ENCODE measurements at regions not wholly inside any gene's neighbourhood (a gene's known extent, or its start where the extent isn't known, plus 50 kb on each side); places are given as distances from the start of the nearest gene placed in this dataset.

DNA sequence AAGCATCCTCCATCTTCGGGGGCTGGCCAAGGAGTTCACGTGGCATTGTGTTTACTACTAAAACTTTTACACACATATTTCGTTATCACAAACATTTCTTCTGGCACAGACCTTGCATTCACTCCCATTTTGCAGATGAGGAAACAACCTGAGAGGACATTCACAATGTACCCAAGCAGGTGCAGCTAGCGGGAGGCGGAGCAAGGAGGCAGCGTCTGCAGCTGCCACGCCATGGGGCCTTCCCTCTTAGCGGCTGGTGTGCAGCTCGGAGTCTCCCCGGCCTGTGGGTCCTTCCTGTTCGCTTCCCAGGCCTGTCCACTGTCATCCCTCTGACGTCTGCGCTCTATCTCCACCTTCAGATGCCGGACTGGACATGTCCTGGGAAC is 807.8 kb downstream of the TBC1D22A start:
- TF ChIP-seq, protein P1, sequence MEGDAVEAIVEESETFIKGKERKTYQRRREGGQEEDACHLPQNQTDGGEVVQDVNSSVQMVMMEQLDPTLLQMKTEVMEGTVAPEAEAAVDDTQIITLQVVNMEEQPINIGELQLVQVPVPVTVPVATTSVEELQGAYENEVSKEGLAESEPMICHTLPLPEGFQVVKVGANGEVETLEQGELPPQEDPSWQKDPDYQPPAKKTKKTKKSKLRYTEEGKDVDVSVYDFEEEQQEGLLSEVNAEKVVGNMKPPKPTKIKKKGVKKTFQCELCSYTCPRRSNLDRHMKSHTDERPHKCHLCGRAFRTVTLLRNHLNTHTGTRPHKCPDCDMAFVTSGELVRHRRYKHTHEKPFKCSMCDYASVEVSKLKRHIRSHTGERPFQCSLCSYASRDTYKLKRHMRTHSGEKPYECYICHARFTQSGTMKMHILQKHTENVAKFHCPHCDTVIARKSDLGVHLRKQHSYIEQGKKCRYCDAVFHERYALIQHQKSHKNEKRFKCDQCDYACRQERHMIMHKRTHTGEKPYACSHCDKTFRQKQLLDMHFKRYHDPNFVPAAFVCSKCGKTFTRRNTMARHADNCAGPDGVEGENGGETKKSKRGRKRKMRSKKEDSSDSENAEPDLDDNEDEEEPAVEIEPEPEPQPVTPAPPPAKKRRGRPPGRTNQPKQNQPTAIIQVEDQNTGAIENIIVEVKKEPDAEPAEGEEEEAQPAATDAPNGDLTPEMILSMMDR (IDR thresholded peaks at IDR 0.05; ENCODE audit: insufficient read depth, low read length) = no peak
- TF ChIP-seq POLR2AphosphoS5 (IDR thresholded peaks at IDR 0.05; ENCODE audit: low read depth) (no peak), REST (IDR thresholded peaks at IDR 0.05; ENCODE audit: insufficient replicate concordance, low read depth) (no peak), GABPA (IDR thresholded peaks at IDR 0.05; ENCODE audit: low read depth) (no peak), SPI1 (IDR thresholded peaks at IDR 0.05; ENCODE audit: borderline replicate concordance, low read depth) (no peak)

All from HL-60 (cell line).